GM12878 (cell line): ENCODE measurements at regions not wholly inside any gene's neighbourhood (a gene's known extent, or its start where the extent isn't known, plus 50 kb on each side); places are given as distances from the start of the nearest gene placed in this dataset.

Experiments used
- ATAC-seq: fragments of 200-7000 bp; cut with Tn5 transposase; 3 replicates; pipeline ENCODE4 v1.9.1; 2020; ENCODE audit warnings: mild to moderate bottlenecking, moderate library complexity
- BruUV-seq: library from RNA; stranded (reverse); fragments of 400-500 nt; replicated peaks from 2 replicates; lab custom pipeline; 2021; lab: Mats Ljungman, UMichigan
- CTCF ChIA-PET: fragments of 300-600 bp; sonication (Branson Sonifier 250); formaldehyde crosslinking; extraction: SDS; loops from one replicate; lab custom pipeline; 2021; ENCODE audit warnings: inconsistent platforms; lab: Yijun Ruan, JAX
- POLR2A ChIA-PET: fragments of 350-600 bp; formaldehyde crosslinking; extraction: SDS; loops from one replicate; lab custom pipeline; 2021; ENCODE audit warnings: inconsistent platforms; lab: Charles Lee
- RAD21 ChIA-PET: fragments of 300-600 bp; sonication (Branson Sonifier 250); formaldehyde crosslinking; loops from one replicate; lab custom pipeline; 2023; ENCODE audit warnings: antibody characterized with exemption; ENCODE audit not compliant: unreplicated experiment; lab: Charles Lee
- SMC1A ChIA-PET: fragments of 300-600 bp; sonication (Branson Sonifier 250); formaldehyde crosslinking; loops from one replicate; lab custom pipeline; 2023; ENCODE audit not compliant: unreplicated experiment, uncharacterized antibody; lab: Charles Lee
- DNase-seq: peaks from one replicate; pipeline ENCODE4 v3.0.0-alpha.2; 2011; ENCODE audit warnings: low read depth, low spot score
- FAIRE-seq: peaks from 3 replicates; lab custom pipeline; 2011; peaks lifted over from hg19 to GRCh38; lab: Jason Lieb, UNC
- H2AFZ ChIP-seq: 2 replicates; pipeline ENCODE4 v1.6.0; 2011; ENCODE audit warnings: low read depth, low read length, control low read depth; ENCODE audit not compliant: control insufficient read depth
- H3K27ac ChIP-seq: 2 replicates; pipeline ENCODE4 v1.5.1; 2011; ENCODE audit warnings: control low read depth; ENCODE audit not compliant: control insufficient read depth, insufficient read depth
- H3K27me3 ChIP-seq, 2 experiments: replicated peaks in 1 of 2; 2 replicates each; pipeline versions ENCODE4 v1.6.0 to v1.6.1; 2011; ENCODE audit warnings: low read length in 1 of 2; ENCODE audit not compliant: control insufficient read depth in 2 of 2, insufficient read depth in 2 of 2
- H3K36me3 ChIP-seq, 2 experiments: 2 replicates each; pipeline ENCODE4 v1.5.1; 2011; ENCODE audit warnings: low read length in 1 of 2; ENCODE audit not compliant: control insufficient read depth in 2 of 2, insufficient read depth in 2 of 2
- H3K4me1 ChIP-seq: 2 replicates; pipeline ENCODE4 v1.6.1; 2011; ENCODE audit warnings: mild to moderate bottlenecking, low read length, moderate library complexity, mixed read lengths; ENCODE audit not compliant: control insufficient read depth, insufficient read depth
- H3K4me2 ChIP-seq: 2 replicates; pipeline ENCODE4 v1.6.0; 2011; ENCODE audit warnings: control low read depth; ENCODE audit not compliant: control insufficient read depth, insufficient read depth
- H3K4me3 ChIP-seq: fragments of 200-600 bp; sonication (generic); 2 replicates; pipeline ENCODE4 v1.5.1; 2016
- H3K79me2 ChIP-seq: 2 replicates; pipeline ENCODE4 v1.6.0; 2011; ENCODE audit warnings: low read length; ENCODE audit not compliant: control insufficient read depth, insufficient read depth
- H3K9ac ChIP-seq: 2 replicates; pipeline ENCODE4 v1.8.0; 2011; ENCODE audit warnings: low read length, control low read depth, mixed read lengths; ENCODE audit not compliant: control insufficient read depth, insufficient read depth
- H3K9me3 ChIP-seq: replicated peaks from 3 replicates; pipeline ENCODE4 v1.5.1; 2011; ENCODE audit warnings: mild to moderate bottlenecking, low read length; ENCODE audit not compliant: control insufficient read depth, insufficient read depth
- H4K20me1 ChIP-seq: 2 replicates; pipeline ENCODE4 v1.6.0; 2011; ENCODE audit not compliant: control insufficient read depth, insufficient read depth
- ATF7 ChIP-seq: fragments of 450-650 bp; IDR thresholded peaks from 2 replicates; pipeline ENCODE4 v1.6.1; 2016; ENCODE audit warnings: low read depth, mild to moderate bottlenecking
- BCL11A ChIP-seq: IDR thresholded peaks from 2 replicates; pipeline ENCODE4 v1.6.1; 2011; ENCODE audit warnings: low read depth, low read length
- BHLHE40 ChIP-seq, 2 experiments: fragments of 450-650 bp in 1 of 2; IDR thresholded peaks; 2 replicates each; pipeline ENCODE4 v1.6.1; 2011 to 2017; ENCODE audit warnings: low read depth in 2 of 2, borderline replicate concordance in 1 of 2, improper control_type of control experiment in 1 of 2, low read length in 1 of 2, mild to moderate bottlenecking in 1 of 2
- CBFB ChIP-seq: IDR thresholded peaks from 2 replicates; pipeline ENCODE4 v1.6.1; 2016; ENCODE audit warnings: antibody characterized with exemption, low read depth
- CEBPZ ChIP-seq: fragments of 150-350 bp; IDR thresholded peaks from 2 replicates; pipeline ENCODE4 v1.6.1; 2016; ENCODE audit warnings: low read depth, low read length
- EP300 ChIP-seq, 2 experiments: fragments of 150-350 bp in 1 of 2; IDR thresholded peaks; 2 replicates each; pipeline ENCODE4 v1.6.1; 2011 to 2012; ENCODE audit warnings: low read depth in 2 of 2, low read length in 2 of 2, borderline replicate concordance in 1 of 2, improper control_type of control experiment in 1 of 2, inconsistent platforms in 1 of 2; ENCODE audit not compliant: control insufficient read depth in 1 of 2
- GABPA ChIP-seq: IDR thresholded peaks from 2 replicates; pipeline ENCODE4 v1.6.1; 2014; ENCODE audit warnings: antibody characterized with exemption, low read depth, mild to moderate bottlenecking, inconsistent platforms
- GATAD2B ChIP-seq: fragments of 450-650 bp; conservative IDR thresholded peaks from 2 replicates; pipeline ENCODE4 v1.6.1; 2017; ENCODE audit warnings: low read depth, mild to moderate bottlenecking, moderate library complexity
- SMAD1 ChIP-seq: fragments of 450-650 bp; IDR thresholded peaks from 2 replicates; pipeline ENCODE4 v1.6.1; 2018; ENCODE audit warnings: mild to moderate bottlenecking, low read depth; ENCODE audit not compliant: partially characterized antibody
- SMARCA5 ChIP-seq: fragments of 450-650 bp; IDR thresholded peaks from 2 replicates; pipeline ENCODE4 v1.6.1; 2017; ENCODE audit warnings: mild to moderate bottlenecking
- ZNF217 ChIP-seq: fragments of 450-650 bp; IDR thresholded peaks from 2 replicates; pipeline ENCODE4 v1.6.1; 2017; ENCODE audit warnings: antibody characterized with exemption, mild to moderate bottlenecking
- ZNF592 ChIP-seq: fragments of 450-650 bp; IDR thresholded peaks from 2 replicates; pipeline ENCODE4 v1.6.1; 2017; ENCODE audit warnings: mild to moderate bottlenecking, moderate library complexity
- ZZZ3 ChIP-seq: IDR thresholded peaks from 2 replicates; pipeline ENCODE4 v1.6.1; 2011; ENCODE audit warnings: low read depth; ENCODE audit not compliant: control insufficient read depth, insufficient read length
- whole genome bisulfite sequencing: methylation state at CpG from one replicate; pipeline ENCODE4 v1.1.6; 2016; ENCODE audit warnings: low lambda C conversion rate; ENCODE audit not compliant: insufficient replicate concordance, insufficient coverage; ENCODE audit errors: missing lambda C conversion rate; 5-methylcytosine and 5-hydroxymethylcytosine counted together
- in situ Hi-C: fragments of 300-500 bp; cut with MboI; formaldehyde crosslinking; loops from 9 replicates; pipeline ENCODE4 v1.14.3; 2018; ENCODE audit warnings: mixed read lengths
- intact Hi-C: fragments of 100-400 bp; cut with micrococcal nuclease; formaldehyde crosslinking; loops from one replicate; pipeline ENCODE4 v1.14.2; 2022; ENCODE audit not compliant: unreplicated experiment

GRCh38 chr13:78997902-78998629, 339.1 kb upstream of the OBI1 start (continued):
- TF ChIP-seq EP300 (IDR thresholded peaks at IDR 0.05; ENCODE audit: borderline replicate concordance in 1 of 2, control insufficient read depth in 1 of 2, low read depth in 2 of 2, low read length in 2 of 2) = peak in 1 of 2 experiments; percentile 47; a peak in 1 of 4 replicates
- TF ChIP-seq ZZZ3 = no peak
- TF ChIP-seq SMARCA5 = 0 out of 2 replicates have a peak, but pooled peaks have one; percentile 14
- peak; percentile 78 for TF ChIP-seq ATF7
- TF ChIP-seq ZNF217 = 0 out of 2 replicates have a peak, but pooled peaks have one; percentile 22
- TF ChIP-seq CBFB = no peak

GRCh38 chr13:78993792-78994191, 334.8 kb upstream of the OBI1 start:
- intact Hi-C loops = loop anchor here (10.0 kb wide), 1 partner anchor 551 kb away; no protein-coding TSS in a partner anchor
- in situ Hi-C loops = no loop called here
- H3K79me2 ChIP-seq = no peaks in the 10 kb centered on the region
- H3K4me3 ChIP-seq = no peak overlapping the region
- no peak overlapping the region for H2AFZ ChIP-seq
- SMC1A ChIA-PET = interaction anchor here (0.6 to 4.7 kb wide), 10 partner anchors 11 to 799 kb away, joined by 3 to 74 read pairs (median 6); no protein-coding TSS in a partner anchor
- BruUV-seq = no TSS peak
- no peak overlapping the region for H3K9ac ChIP-seq
- peak; percentile 21 for DNase-seq
- no peak overlapping the region for H3K4me2 ChIP-seq
- no peaks in the 10 kb centered on the region for H3K36me3 ChIP-seq
- WGBS = 85% methylated on average over 2 of the region's 2 CpGs
- ATAC-seq = peak; percentile 76
- POLR2A ChIA-PET = interaction anchor here (1.6 to 3.1 kb wide), 2 partner anchors 11 to 15 kb away, joined by 4 to 32 read pairs; no protein-coding TSS in a partner anchor
- H4K20me1 ChIP-seq = no peaks in the 10 kb centered on the region
- FAIRE-seq = no peak
- RAD21 ChIA-PET = interaction anchor here (0.6 to 3.6 kb wide), 11 partner anchors 10 to 800 kb away, joined by 3 to 69 read pairs (median 7); no protein-coding TSS in a partner anchor
- CTCF ChIA-PET = interaction anchor here (0.8 to 3.0 kb wide), 8 partner anchors 8 to 77 kb away, joined by 3 to 19 read pairs (median 4); no protein-coding TSS in a partner anchor
- no peak overlapping the region for H3K27ac ChIP-seq
- H3K27me3 ChIP-seq = no peaks in the 10 kb centered on the region
- H3K9me3 ChIP-seq = no peaks in the 10 kb centered on the region; the same call in 2 of the 3 replicates
- H3K4me1 ChIP-seq = no peaks in the 10 kb centered on the region
- peak; percentile 73; the same call in 1 of the 2 replicates for TF ChIP-seq ZNF217
- TF ChIP-seq BCL11A = peak; percentile 72
- TF ChIP-seq GABPA = no peak
- peak; percentile 42 to 51; a peak in 2 of 4 replicates for TF ChIP-seq BHLHE40 (IDR thresholded peaks at IDR 0.05; ENCODE audit: borderline replicate concordance in 1 of 2, low read depth in 2 of 2, low read length in 1 of 2)
- TF ChIP-seq SMAD1 = peak; percentile 85
- peak; percentile 67; the same call in 1 of the 2 replicates for TF ChIP-seq GATAD2B
- TF ChIP-seq EP300 (IDR thresholded peaks at IDR 0.05; ENCODE audit: borderline replicate concordance in 1 of 2, control insufficient read depth in 1 of 2, low read depth in 2 of 2, low read length in 2 of 2) = peak; percentile 75 to 79; a peak in 3 of 4 replicates
- TF ChIP-seq CEBPZ = no peak
- TF ChIP-seq ZNF592 = 0 out of 2 replicates have a peak, but pooled peaks have one; percentile 32
